Peyer's patch (tissue), 4 donors: ENCODE measurements at regions not wholly inside any gene's neighbourhood (a gene's known extent, or its start where the extent isn't known, plus 50 kb on each side); places are given as distances from the start of the nearest gene placed in this dataset.

Source experiments
- DNase-seq, 3 donors: peaks; one replicate each; pipeline ENCODE4 v3.0.0-alpha.2; 2017 to 2019
- H3K27ac ChIP-seq, 4 donors: fragments of 200-600 bp; sonication (generic); one replicate each; pipeline ENCODE4 v1.5.1; 2016 to 2019
- H3K27me3 ChIP-seq, 2 donors: fragments of 200-600 bp; sonication (generic); one replicate each; pipeline ENCODE4 v1.5.1; 2019
- H3K36me3 ChIP-seq, 3 donors: fragments of 200-600 bp; sonication (generic); one replicate each; pipeline ENCODE4 v1.5.1; 2016 to 2019
- H3K4me1 ChIP-seq, 4 donors: fragments of 200-600 bp; sonication (generic); one replicate each; pipeline ENCODE4 v1.5.1; 2016 to 2019
- H3K4me3 ChIP-seq, 4 donors: fragments of 200-600 bp; sonication (generic); 1 replicate in 3 of 4; 2 replicates in 1 of 4; pipeline ENCODE4 v1.5.1; 2016 to 2019; ENCODE audit warnings: mild to moderate bottlenecking in 1 of 4
- H3K9me3 ChIP-seq, 4 donors: fragments of 200-600 bp; sonication (generic); one replicate each; pipeline ENCODE4 v1.5.1; 2016 to 2019; ENCODE audit warnings: mild to moderate bottlenecking in 1 of 4
- POLR2A ChIP-seq, 2 donors: fragments of 450-650 bp; IDR thresholded peaks; one replicate each; pipeline ENCODE4 v1.5.1; 2017; ENCODE audit warnings: antibody characterized with exemption in 2 of 2, mild to moderate bottlenecking in 2 of 2, moderate library complexity in 2 of 2
- TF ChIP-seq, protein P1 (sequence below), 6 experiments: fragments of 450-650 bp in 4 of 6; fragments of 200-600 bp in 2 of 6; sonication (generic) in 1 of 6; IDR thresholded peaks; one replicate each; pipeline ENCODE4 v1.5.1; 2017 to 2019; ENCODE audit warnings: antibody characterized with exemption in 6 of 6, mild to moderate bottlenecking in 3 of 6, moderate library complexity in 1 of 6

DNA sequence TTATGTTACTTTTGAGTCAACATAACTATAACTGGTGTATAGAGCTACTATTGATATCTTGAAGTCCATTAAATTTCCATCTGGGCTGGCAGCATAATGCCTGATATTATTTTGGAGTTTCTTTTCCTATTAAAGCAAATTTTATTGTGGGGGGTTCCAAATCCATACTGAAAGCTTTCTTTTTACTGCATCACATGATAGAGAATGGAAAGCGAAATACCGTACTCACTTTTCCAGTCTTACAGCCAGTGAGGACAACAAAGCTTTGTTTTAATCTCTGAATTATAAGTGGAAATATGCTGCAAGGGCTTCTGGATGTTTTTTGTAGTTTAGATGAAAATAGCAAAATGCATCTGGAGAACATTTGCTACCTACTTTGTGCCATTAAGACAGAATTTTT lies 477.5 kb upstream of the SEMA3D start:
- Histone ChIP-seq H3K27ac (no peak overlapping the region), H3K27me3 (no peaks in the 10 kb centered on the region), H3K4me1 (no peaks in the 10 kb centered on the region), H3K9me3 (no peaks in the 10 kb centered on the region), H3K36me3 (no peaks in the 10 kb centered on the region), H3K4me3 (no peak overlapping the region)
- TF ChIP-seq, protein P1, sequence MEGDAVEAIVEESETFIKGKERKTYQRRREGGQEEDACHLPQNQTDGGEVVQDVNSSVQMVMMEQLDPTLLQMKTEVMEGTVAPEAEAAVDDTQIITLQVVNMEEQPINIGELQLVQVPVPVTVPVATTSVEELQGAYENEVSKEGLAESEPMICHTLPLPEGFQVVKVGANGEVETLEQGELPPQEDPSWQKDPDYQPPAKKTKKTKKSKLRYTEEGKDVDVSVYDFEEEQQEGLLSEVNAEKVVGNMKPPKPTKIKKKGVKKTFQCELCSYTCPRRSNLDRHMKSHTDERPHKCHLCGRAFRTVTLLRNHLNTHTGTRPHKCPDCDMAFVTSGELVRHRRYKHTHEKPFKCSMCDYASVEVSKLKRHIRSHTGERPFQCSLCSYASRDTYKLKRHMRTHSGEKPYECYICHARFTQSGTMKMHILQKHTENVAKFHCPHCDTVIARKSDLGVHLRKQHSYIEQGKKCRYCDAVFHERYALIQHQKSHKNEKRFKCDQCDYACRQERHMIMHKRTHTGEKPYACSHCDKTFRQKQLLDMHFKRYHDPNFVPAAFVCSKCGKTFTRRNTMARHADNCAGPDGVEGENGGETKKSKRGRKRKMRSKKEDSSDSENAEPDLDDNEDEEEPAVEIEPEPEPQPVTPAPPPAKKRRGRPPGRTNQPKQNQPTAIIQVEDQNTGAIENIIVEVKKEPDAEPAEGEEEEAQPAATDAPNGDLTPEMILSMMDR (IDR thresholded peaks at IDR 0.05), result no peak
- no peak for TF ChIP-seq POLR2A (IDR thresholded peaks at IDR 0.05)
- DNase-seq, result no peak

DNA sequence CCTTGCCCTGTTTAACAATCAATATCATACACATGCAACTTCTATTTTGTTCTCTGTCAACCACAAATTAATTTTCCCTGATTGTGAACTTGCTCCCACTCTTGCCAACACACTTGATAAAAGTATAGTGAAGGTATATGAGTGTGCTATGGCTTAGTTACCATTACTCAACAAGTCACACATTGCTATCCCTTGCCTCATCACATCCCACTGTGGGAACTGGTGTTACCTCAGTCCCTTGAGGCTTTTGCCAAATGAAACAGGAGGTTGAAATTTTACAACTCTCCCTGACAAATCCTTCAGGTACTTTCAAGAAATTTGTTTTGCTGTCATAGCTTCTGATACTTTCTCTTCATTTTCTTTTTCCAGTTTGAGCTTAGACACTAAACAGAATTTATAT lies 472.5 kb upstream of the SEMA3D start:
- Histone ChIP-seq H3K4me1 (no peaks in the 10 kb centered on the region), H3K27ac (no peak overlapping the region), H3K9me3 (no peaks in the 10 kb centered on the region), H3K36me3 (no peaks in the 10 kb centered on the region), H3K4me3 (no peak overlapping the region), H3K27me3 (no peaks in the 10 kb centered on the region)
- DNase-seq, result no peak
- no peak for TF ChIP-seq POLR2A (IDR thresholded peaks at IDR 0.05)
- TF ChIP-seq, protein P1 (IDR thresholded peaks at IDR 0.05), result no peak

DNA sequence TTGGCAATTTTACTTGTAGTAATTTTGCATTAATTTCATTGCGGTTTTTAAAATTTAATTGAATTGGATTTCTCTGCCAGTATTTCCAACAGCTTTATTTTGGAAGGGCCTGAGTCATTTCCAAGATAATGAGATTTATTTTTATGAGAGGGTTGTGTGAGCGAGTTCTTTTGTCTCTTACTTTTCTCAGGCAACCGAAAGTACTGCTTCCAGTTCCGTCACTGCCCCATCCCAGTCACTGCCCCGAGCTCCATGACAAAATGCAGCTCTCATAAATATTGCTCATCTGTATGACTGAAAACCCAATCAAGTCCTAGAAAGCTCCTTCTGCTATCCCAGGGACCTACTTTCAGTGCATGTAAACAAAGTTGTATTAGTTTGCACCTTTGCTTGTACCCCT lies 468.4 kb upstream of the SEMA3D start:
- Histone ChIP-seq H3K9me3 (no peaks in the 10 kb centered on the region), H3K4me1 (no peaks in the 10 kb centered on the region), H3K27ac (no peak overlapping the region), H3K4me3 (no peak overlapping the region), H3K27me3 (no peaks in the 10 kb centered on the region), H3K36me3 (no peaks in the 10 kb centered on the region)
- no peak for TF ChIP-seq POLR2A (IDR thresholded peaks at IDR 0.05)
- TF ChIP-seq, protein P1 (IDR thresholded peaks at IDR 0.05), result no peak
- no peak for DNase-seq

DNA sequence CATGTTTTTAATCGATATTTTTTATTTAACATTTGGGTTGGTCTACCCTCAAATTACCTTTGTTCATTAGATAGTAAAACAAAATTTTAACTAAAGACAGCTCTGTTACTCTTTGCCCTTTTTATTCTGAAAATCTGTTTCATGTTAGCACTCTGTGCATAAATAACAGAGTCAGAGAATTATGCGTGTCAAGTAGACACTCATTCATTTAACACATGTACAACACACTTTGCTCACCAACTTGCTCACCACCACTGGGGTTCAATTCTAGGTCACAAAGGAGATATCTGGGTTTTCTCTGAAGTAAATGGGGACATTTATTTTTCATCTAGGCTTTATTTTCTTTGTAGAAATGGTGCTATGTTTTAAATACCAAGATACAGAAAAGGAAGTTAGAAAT lies 457.4 kb upstream of the SEMA3D start:
- TF ChIP-seq POLR2A (IDR thresholded peaks at IDR 0.05), result no peak
- TF ChIP-seq, protein P1 (IDR thresholded peaks at IDR 0.05), result no peak
- no peaks in the 10 kb centered on the region for H3K4me1 ChIP-seq
- no peak overlapping the region for H3K27ac ChIP-seq
- H3K9me3 ChIP-seq, result no peaks in the 10 kb centered on the region
- H3K27me3 ChIP-seq, result no peaks in the 10 kb centered on the region
- H3K4me3 ChIP-seq, result no peak overlapping the region
- DNase-seq, result no peak
- no peaks in the 10 kb centered on the region for H3K36me3 ChIP-seq

DNA sequence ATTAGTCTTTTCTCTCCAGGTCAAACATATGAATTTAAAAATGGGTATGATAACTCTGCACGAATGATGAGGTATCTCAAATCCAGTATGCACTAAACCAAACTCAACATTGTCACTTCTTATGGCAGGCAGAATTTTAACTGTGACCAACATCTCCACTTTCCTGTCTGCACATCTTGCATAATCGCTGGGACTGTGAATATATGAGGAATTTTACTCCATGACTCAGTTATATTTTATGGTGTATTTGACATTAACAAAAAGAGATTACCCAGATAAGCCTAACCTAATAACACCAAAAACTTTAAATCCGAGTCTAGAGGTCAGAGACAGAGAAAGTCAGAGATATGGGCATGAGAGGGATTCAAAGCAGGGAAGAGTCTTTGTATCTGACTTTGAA lies 454.5 kb upstream of the SEMA3D start:
- no peak overlapping the region for H3K27ac ChIP-seq
- no peaks in the 10 kb centered on the region for H3K27me3 ChIP-seq
- H3K36me3 ChIP-seq, result no peaks in the 10 kb centered on the region
- H3K4me1 ChIP-seq, result no peaks in the 10 kb centered on the region
- no peaks in the 10 kb centered on the region for H3K9me3 ChIP-seq
- H3K4me3 ChIP-seq, result no peak overlapping the region
- no peak for TF ChIP-seq POLR2A (IDR thresholded peaks at IDR 0.05)
- TF ChIP-seq, protein P1 (IDR thresholded peaks at IDR 0.05), result no peak
- DNase-seq, result no peak

DNA sequence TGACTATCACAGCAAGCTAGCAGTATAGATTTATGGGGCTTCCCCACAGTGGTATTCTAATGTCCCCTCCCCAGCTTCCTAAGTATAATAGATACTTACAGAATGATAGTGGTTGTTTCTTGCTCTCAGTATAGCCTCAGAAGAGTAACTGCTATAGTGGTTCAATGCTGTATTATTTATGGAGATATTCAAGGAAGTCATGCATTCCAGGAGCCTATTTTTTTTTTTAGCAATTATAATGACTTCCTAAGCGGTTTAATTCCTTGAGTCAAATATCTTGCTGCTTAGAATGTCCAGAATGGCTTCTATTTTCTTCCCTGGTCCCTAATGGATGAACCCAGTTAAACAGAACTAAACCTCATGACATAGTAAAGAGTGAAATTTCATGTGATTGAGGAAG lies 451.5 kb upstream of the SEMA3D start:
- no peaks in the 10 kb centered on the region for H3K36me3 ChIP-seq
- no peaks in the 10 kb centered on the region for H3K27me3 ChIP-seq
- H3K9me3 ChIP-seq, result no peaks in the 10 kb centered on the region
- H3K4me1 ChIP-seq, result no peaks in the 10 kb centered on the region
- DNase-seq, result no peak
- TF ChIP-seq, protein P1 (IDR thresholded peaks at IDR 0.05), result no peak
- TF ChIP-seq POLR2A (IDR thresholded peaks at IDR 0.05), result no peak
- H3K27ac ChIP-seq, result no peak overlapping the region
- no peak overlapping the region for H3K4me3 ChIP-seq
